Panc1 (cell line): ENCODE measurements at regions not wholly inside any gene's neighbourhood (a gene's known extent, or its start where the extent isn't known, plus 50 kb on each side); places are given as distances from the start of the nearest gene placed in this dataset.

Source experiments
- CTCF ChIP-seq: fragments of 450-650 bp; IDR thresholded peaks from 2 replicates; pipeline ENCODE4 v1.5.1; 2017; ENCODE audit warnings: mild to moderate bottlenecking
- POLR2AphosphoS5 ChIP-seq: IDR thresholded peaks from 2 replicates; pipeline ENCODE4 v1.6.1; 2012; ENCODE audit warnings: mild to moderate bottlenecking, low read depth, low read length, moderate library complexity
- REST ChIP-seq, 2 experiments: IDR thresholded peaks; 2 replicates each; pipeline ENCODE4 v1.6.1; 2011 to 2012; ENCODE audit warnings: low read depth in 2 of 2, control low read depth in 1 of 2, low read length in 1 of 2, mild to moderate bottlenecking in 1 of 2, moderate library complexity in 1 of 2; ENCODE audit not compliant: insufficient read depth in 1 of 2
- TCF7L2 ChIP-seq: IDR thresholded peaks from 2 replicates; pipeline ENCODE4 v1.6.1; 2011; ENCODE audit warnings: mild to moderate bottlenecking, low read depth, low read length, inconsistent platforms

- TF ChIP-seq POLR2AphosphoS5 (no peak), CTCF (no peak), TCF7L2 (no peak), REST (IDR thresholded peaks at IDR 0.05; ENCODE audit: insufficient read depth in 1 of 2, low read depth in 2 of 2, low read length in 1 of 2) (no peak)
Observed at GRCh38 chr1:110264430-110264829, 54.3 kb downstream of the KCNC4 start.
